Erythroblast (primary cell): ENCODE measurements at regions not wholly inside any gene's neighbourhood (a gene's known extent, or its start where the extent isn't known, plus 50 kb on each side); places are given as distances from the start of the nearest gene placed in this dataset.

Experiments
- DNase-seq, 2 experiments: peaks; one replicate each; lab custom pipeline; 2025; lab: John Stamatoyannopoulos, UW
- GATA1 ChIP-seq: IDR thresholded peaks from 2 replicates; pipeline ENCODE4 v1.6.1; 2011; ENCODE audit warnings: low read depth, mild to moderate bottlenecking, control low read depth, low read length, moderate library complexity
- POLR2A ChIP-seq: IDR thresholded peaks from 2 replicates; pipeline ENCODE4 v1.6.1; 2011; ENCODE audit warnings: mild to moderate bottlenecking, low read length

GRCh38 chr13:80469853-80470381, 129.0 kb upstream of the SPRY2 start:
- no peak for DNase-seq
- TF ChIP-seq GATA1 (no peak), POLR2A (no peak)

- DNase-seq = no peak
- TF ChIP-seq POLR2A (no peak), GATA1 (no peak)
Measured at GRCh38 chr13:80469105-80469852, 128.4 kb upstream of the SPRY2 start.

GRCh38 chr13:80465321-80465720, 124.4 kb upstream of the SPRY2 start:
- no peak for DNase-seq
- TF ChIP-seq GATA1 (no peak), POLR2A (no peak)

- no peak for TF ChIP-seq POLR2A
- TF ChIP-seq GATA1 = no peak
- no peak for DNase-seq
Measured at GRCh38 chr13:80463673-80464352, 122.9 kb upstream of the SPRY2 start.

- no peak for DNase-seq
- TF ChIP-seq GATA1 (no peak), POLR2A (no peak)
Measured at GRCh38 chr13:80462567-80462966, 121.6 kb upstream of the SPRY2 start.

GRCh38 chr13:80462037-80462436, 121.1 kb upstream of the SPRY2 start:
- DNase-seq = no peak
- TF ChIP-seq GATA1 (no peak), POLR2A (no peak)

GRCh38 chr13:80458543-80458942, 117.6 kb upstream of the SPRY2 start:
- TF ChIP-seq GATA1 (no peak), POLR2A (no peak)
- no peak for DNase-seq

- TF ChIP-seq GATA1 (no peak), POLR2A (no peak)
- DNase-seq = no peak
Measured at GRCh38 chr13:80454245-80454644, 113.3 kb upstream of the SPRY2 start.

GRCh38 chr13:80452279-80452678, 111.4 kb upstream of the SPRY2 start:
- no peak for DNase-seq
- TF ChIP-seq GATA1 (no peak), POLR2A (no peak)

- TF ChIP-seq POLR2A (no peak), GATA1 (no peak)
- DNase-seq = no peak
Measured at GRCh38 chr13:80451641-80452040, 110.7 kb upstream of the SPRY2 start.

GRCh38 chr13:80450386-80450785, 109.5 kb upstream of the SPRY2 start:
- TF ChIP-seq GATA1 (no peak), POLR2A (no peak)
- DNase-seq = no peak

- TF ChIP-seq GATA1 = no peak
- no peak for TF ChIP-seq POLR2A
- DNase-seq = no peak
Measured at GRCh38 chr13:80448725-80449124, 107.8 kb upstream of the SPRY2 start.

GRCh38 chr13:80447747-80448146, 106.8 kb upstream of the SPRY2 start:
- TF ChIP-seq GATA1 = no peak
- no peak for TF ChIP-seq POLR2A
- DNase-seq = no peak

- no peak for TF ChIP-seq POLR2A
- no peak for TF ChIP-seq GATA1
- DNase-seq = no peak
Measured at GRCh38 chr13:80444240-80445015, 103.5 kb upstream of the SPRY2 start.

GRCh38 chr13:80442609-80443008, 101.7 kb upstream of the SPRY2 start:
- no peak for TF ChIP-seq GATA1
- TF ChIP-seq POLR2A = no peak
- DNase-seq = no peak
